ENCODE measurements at regions not wholly inside any gene's neighbourhood (a gene's known extent, or its start where the extent isn't known, plus 50 kb on each side); places are given as distances from the start of the nearest gene placed in this dataset.

GRCh38 chr1:113282008-113282892 is 108.1 kb upstream of the MAGI3 start:
- Histone ChIP-seq H3K4me3 (ENCODE audit: low read length in 2 of 2) (no peak overlapping the region), H3K18ac (ENCODE audit: low read length) (no peak overlapping the region), H3K4ac (ENCODE audit: low read length) (no peak overlapping the region), H2BK120ac (ENCODE audit: low read depth, low read length) (no peak overlapping the region), H3K4me2 (ENCODE audit: insufficient read depth, low read length, poor library complexity, severe bottlenecking) (no peak overlapping the region), H2BK12ac (ENCODE audit: low read length) (no peak overlapping the region), H2BK5ac (ENCODE audit: low read length) (no peak overlapping the region), H3K36me3 (replicated peaks in 1 of 2; ENCODE audit: control insufficient read depth in 2 of 2, insufficient read depth in 2 of 2, low read length in 2 of 2) (no peaks in the 10 kb centered on the region), H3K9me3 (replicated peaks in 1 of 2; ENCODE audit: control insufficient read depth in 2 of 2, insufficient read depth in 1 of 2, low read depth in 1 of 2, low read length in 2 of 2) (no peaks in the 10 kb centered on the region), H3K9ac (ENCODE audit: low read depth, low read length, poor library complexity) (no peak overlapping the region), H3K27ac (replicated peaks; ENCODE audit: low read length) (no peak overlapping the region), H3K27me3 (ENCODE audit: control insufficient read depth in 3 of 3, insufficient read depth in 3 of 3, low read depth in 1 of 3, low read length in 3 of 3) (peaks cover 0 to 6% (median 0%) of the 10 kb centered on the region in 3 experiments), H3K4me1 (ENCODE audit: control insufficient read depth in 2 of 2, insufficient read depth in 1 of 2, low read depth in 1 of 2, low read length in 2 of 2) (peaks cover 0 to 9% of the 10 kb centered on the region in 2 donors), H3K79me1 (ENCODE audit: low read depth, low read length) (no peaks in the 10 kb centered on the region), H3K23ac (ENCODE audit: low read depth, low read length, poor library complexity) (no peak overlapping the region), H3K14ac (ENCODE audit: low read length) (no peak overlapping the region), H4K8ac (ENCODE audit: low read depth, low read length) (no peak overlapping the region), H4K91ac (ENCODE audit: low read depth, low read length, poor library complexity) (no peak overlapping the region), H2BK15ac (ENCODE audit: low read length) (no peak overlapping the region), H2AFZ (ENCODE audit: low read length) (no peak overlapping the region), H2AK5ac (ENCODE audit: low read depth, low read length) (no peak overlapping the region)
- no peak for DNase-seq (ENCODE audit: low spot score)
- WGBS, 2 donors (ENCODE audit: extremely low coverage in 2 of 2, insufficient read length in 2 of 2, insufficient replicate concordance in 1 of 2): no CpG with 5 or more reads among the region's 3 CpGs

GRCh38 chr1:113282893-113283285 is 107.4 kb upstream of the MAGI3 start:
- peaks cover 0 to 9% of the 10 kb centered on the region in 2 donors for H3K4me1 ChIP-seq (ENCODE audit: control insufficient read depth in 2 of 2, insufficient read depth in 1 of 2, low read depth in 1 of 2, low read length in 2 of 2)
- H4K8ac ChIP-seq (ENCODE audit: low read depth, low read length): no peak overlapping the region
- H3K9ac ChIP-seq (ENCODE audit: low read depth, low read length, poor library complexity): no peak overlapping the region
- no peak for DNase-seq (ENCODE audit: low spot score)
- H3K27me3 ChIP-seq (ENCODE audit: control insufficient read depth in 3 of 3, insufficient read depth in 3 of 3, low read depth in 1 of 3, low read length in 3 of 3): peaks cover 0 to 6% (median 0%) of the 10 kb centered on the region in 3 experiments
- WGBS, 2 donors (ENCODE audit: extremely low coverage in 2 of 2, insufficient read length in 2 of 2, insufficient replicate concordance in 1 of 2): no CpG with 5 or more reads among the region's 11 CpGs
- no peak overlapping the region for H3K4me3 ChIP-seq (ENCODE audit: low read length in 2 of 2)
- H2BK15ac ChIP-seq (ENCODE audit: low read length): no peak overlapping the region
- no peaks in the 10 kb centered on the region for H3K9me3 ChIP-seq (replicated peaks in 1 of 2; ENCODE audit: control insufficient read depth in 2 of 2, insufficient read depth in 1 of 2, low read depth in 1 of 2, low read length in 2 of 2)
- H2BK120ac ChIP-seq (ENCODE audit: low read depth, low read length): no peak overlapping the region
- H2BK12ac ChIP-seq (ENCODE audit: low read length): no peak overlapping the region
- H4K91ac ChIP-seq (ENCODE audit: low read depth, low read length, poor library complexity): no peak overlapping the region
- no peak overlapping the region for H3K4ac ChIP-seq (ENCODE audit: low read length)
- H3K23ac ChIP-seq (ENCODE audit: low read depth, low read length, poor library complexity): no peak overlapping the region
- no peak overlapping the region for H3K14ac ChIP-seq (ENCODE audit: low read length)
- no peak overlapping the region for H2AK5ac ChIP-seq (ENCODE audit: low read depth, low read length)
- H3K27ac ChIP-seq (replicated peaks; ENCODE audit: low read length): no peak overlapping the region
- H3K4me2 ChIP-seq (ENCODE audit: insufficient read depth, low read length, poor library complexity, severe bottlenecking): no peak overlapping the region
- no peak overlapping the region for H2BK5ac ChIP-seq (ENCODE audit: low read length)
- no peaks in the 10 kb centered on the region for H3K36me3 ChIP-seq (replicated peaks in 1 of 2; ENCODE audit: control insufficient read depth in 2 of 2, insufficient read depth in 2 of 2, low read length in 2 of 2)
- no peaks in the 10 kb centered on the region for H3K79me1 ChIP-seq (ENCODE audit: low read depth, low read length)
- H2AFZ ChIP-seq (ENCODE audit: low read length): no peak overlapping the region
- H3K18ac ChIP-seq (ENCODE audit: low read length): peak overlapping the region; percentile 55

- H3K18ac ChIP-seq (ENCODE audit: low read length): no peak overlapping the region
- H3K27me3 ChIP-seq (ENCODE audit: control insufficient read depth in 3 of 3, insufficient read depth in 3 of 3, low read depth in 1 of 3, low read length in 3 of 3): peaks cover 0 to 6% (median 0%) of the 10 kb centered on the region in 3 experiments
- no peak overlapping the region for H3K4me3 ChIP-seq (ENCODE audit: low read length in 2 of 2)
- no peak overlapping the region for H2BK5ac ChIP-seq (ENCODE audit: low read length)
- H2BK15ac ChIP-seq (ENCODE audit: low read length): no peak overlapping the region
- no peak overlapping the region for H2BK12ac ChIP-seq (ENCODE audit: low read length)
- H2AFZ ChIP-seq (ENCODE audit: low read length): no peak overlapping the region
- H3K4me1 ChIP-seq (ENCODE audit: control insufficient read depth in 2 of 2, insufficient read depth in 1 of 2, low read depth in 1 of 2, low read length in 2 of 2): peaks cover 0 to 9% of the 10 kb centered on the region in 2 donors
- no peaks in the 10 kb centered on the region for H3K79me1 ChIP-seq (ENCODE audit: low read depth, low read length)
- H4K8ac ChIP-seq (ENCODE audit: low read depth, low read length): no peak overlapping the region
- no peak overlapping the region for H4K91ac ChIP-seq (ENCODE audit: low read depth, low read length, poor library complexity)
- no peak overlapping the region for H3K9ac ChIP-seq (ENCODE audit: low read depth, low read length, poor library complexity)
- H3K23ac ChIP-seq (ENCODE audit: low read depth, low read length, poor library complexity): no peak overlapping the region
- H3K27ac ChIP-seq (replicated peaks; ENCODE audit: low read length): no peak overlapping the region
- no peak overlapping the region for H3K4ac ChIP-seq (ENCODE audit: low read length)
- DNase-seq (ENCODE audit: low spot score): no peak
- no peaks in the 10 kb centered on the region for H3K9me3 ChIP-seq (replicated peaks in 1 of 2; ENCODE audit: control insufficient read depth in 2 of 2, insufficient read depth in 1 of 2, low read depth in 1 of 2, low read length in 2 of 2)
- no peak overlapping the region for H3K4me2 ChIP-seq (ENCODE audit: insufficient read depth, low read length, poor library complexity, severe bottlenecking)
- H3K36me3 ChIP-seq (replicated peaks in 1 of 2; ENCODE audit: control insufficient read depth in 2 of 2, insufficient read depth in 2 of 2, low read length in 2 of 2): no peaks in the 10 kb centered on the region
- H2AK5ac ChIP-seq (ENCODE audit: low read depth, low read length): no peak overlapping the region
- no peak overlapping the region for H3K14ac ChIP-seq (ENCODE audit: low read length)
- no peak overlapping the region for H2BK120ac ChIP-seq (ENCODE audit: low read depth, low read length)
Measured at GRCh38 chr1:113283914-113284313, 106.4 kb upstream of the MAGI3 start.

GRCh38 chr1:113286156-113286555 is 104.2 kb upstream of the MAGI3 start:
- Histone ChIP-seq H2BK5ac (ENCODE audit: low read length) (no peak overlapping the region), H2AFZ (ENCODE audit: low read length) (no peak overlapping the region), H2BK120ac (ENCODE audit: low read depth, low read length) (no peak overlapping the region), H3K4me3 (ENCODE audit: low read length in 2 of 2) (no peak overlapping the region), H2BK12ac (ENCODE audit: low read length) (no peak overlapping the region), H3K4me1 (ENCODE audit: control insufficient read depth in 2 of 2, insufficient read depth in 1 of 2, low read depth in 1 of 2, low read length in 2 of 2) (peaks cover 0 to 10% of the 10 kb centered on the region in 2 donors), H3K27me3 (ENCODE audit: control insufficient read depth in 3 of 3, insufficient read depth in 3 of 3, low read depth in 1 of 3, low read length in 3 of 3) (no peaks in the 10 kb centered on the region), H3K18ac (ENCODE audit: low read length) (no peak overlapping the region), H3K36me3 (replicated peaks in 1 of 2; ENCODE audit: control insufficient read depth in 2 of 2, insufficient read depth in 2 of 2, low read length in 2 of 2) (no peaks in the 10 kb centered on the region), H3K9me3 (replicated peaks in 1 of 2; ENCODE audit: control insufficient read depth in 2 of 2, insufficient read depth in 1 of 2, low read depth in 1 of 2, low read length in 2 of 2) (no peaks in the 10 kb centered on the region), H4K8ac (ENCODE audit: low read depth, low read length) (no peak overlapping the region), H3K4ac (ENCODE audit: low read length) (no peak overlapping the region), H2BK15ac (ENCODE audit: low read length) (no peak overlapping the region), H3K14ac (ENCODE audit: low read length) (no peak overlapping the region), H3K79me1 (ENCODE audit: low read depth, low read length) (no peaks in the 10 kb centered on the region), H3K23ac (ENCODE audit: low read depth, low read length, poor library complexity) (no peak overlapping the region), H3K27ac (replicated peaks; ENCODE audit: low read length) (no peak overlapping the region), H3K9ac (ENCODE audit: low read depth, low read length, poor library complexity) (no peak overlapping the region), H4K91ac (ENCODE audit: low read depth, low read length, poor library complexity) (no peak overlapping the region), H2AK5ac (ENCODE audit: low read depth, low read length) (no peak overlapping the region), H3K4me2 (ENCODE audit: insufficient read depth, low read length, poor library complexity, severe bottlenecking) (no peak overlapping the region)
- WGBS, 2 donors (ENCODE audit: extremely low coverage in 2 of 2, insufficient read length in 2 of 2, insufficient replicate concordance in 1 of 2): no CpG with 5 or more reads among the region's 1 CpG
- no peak for DNase-seq (ENCODE audit: low spot score)
